NCI-H748 treated with DMSO at 0.1 percent for 48 hours (cell line): ENCODE measurements at regions not wholly inside any gene's neighbourhood (a gene's known extent, or its start where the extent isn't known, plus 50 kb on each side); places are given as distances from the start of the nearest gene placed in this dataset.

ENCODE experiments used
- DNase-seq: peaks from one replicate; lab custom pipeline; 2025; lab: John Stamatoyannopoulos, UW

- no peak for DNase-seq
Measured at GRCh38 chr1:30479575-30479974, 243.8 kb downstream of the MATN1 start.

GRCh38 chr1:30478799-30479563 lies 244.4 kb downstream of the MATN1 start:
- DNase-seq: no peak

GRCh38 chr1:30478283-30478682 lies 245.1 kb downstream of the MATN1 start:
- no peak for DNase-seq

- DNase-seq: no peak
Measured at GRCh38 chr1:30477588-30477987, 245.8 kb downstream of the MATN1 start.

GRCh38 chr1:30476911-30477459 lies 246.4 kb downstream of the MATN1 start:
- no peak for DNase-seq

- DNase-seq: no peak
Measured at GRCh38 chr1:30476476-30476875, 246.9 kb downstream of the MATN1 start.

- DNase-seq: no peak
Measured at GRCh38 chr1:30475966-30476365, 247.4 kb downstream of the MATN1 start.

GRCh38 chr1:30475201-30475600 lies 248.2 kb downstream of the MATN1 start:
- DNase-seq: no peak

- DNase-seq: no peak
Measured at GRCh38 chr1:30474818-30475200, 248.6 kb downstream of the MATN1 start.

GRCh38 chr1:30473922-30474817 lies 249.2 kb downstream of the MATN1 start:
- no peak for DNase-seq

- DNase-seq: no peak
Measured at GRCh38 chr1:30472526-30472925, 250.9 kb downstream of the MATN1 start.

- no peak for DNase-seq
Measured at GRCh38 chr1:30472009-30472408, 251.4 kb downstream of the MATN1 start.

GRCh38 chr1:30471307-30471706 lies 252.1 kb downstream of the MATN1 start:
- DNase-seq: no peak

GRCh38 chr1:30469426-30469825 lies 254.0 kb downstream of the MATN1 start:
- no peak for DNase-seq

GRCh38 chr1:30467101-30467500 lies 256.3 kb downstream of the MATN1 start:
- no peak for DNase-seq

GRCh38 chr1:30466610-30467009 lies 256.8 kb downstream of the MATN1 start:
- no peak for DNase-seq

GRCh38 chr1:30466026-30466425 lies 257.4 kb downstream of the MATN1 start:
- DNase-seq: no peak

- DNase-seq: no peak
Measured at GRCh38 chr1:30465096-30465495, 258.3 kb downstream of the MATN1 start.

GRCh38 chr1:30464187-30464617 lies 259.2 kb downstream of the MATN1 start:
- no peak for DNase-seq

- no peak for DNase-seq
Measured at GRCh38 chr1:30462826-30463425, 260.5 kb downstream of the MATN1 start.

GRCh38 chr1:30462166-30462565 lies 261.2 kb downstream of the MATN1 start:
- no peak for DNase-seq

GRCh38 chr1:30461640-30462039 lies 261.7 kb downstream of the MATN1 start:
- no peak for DNase-seq
